PFSK-1 (cell line): ENCODE measurements at regions not wholly inside any gene's neighbourhood (a gene's known extent, or its start where the extent isn't known, plus 50 kb on each side); places are given as distances from the start of the nearest gene placed in this dataset.

Experiments used
- FOXP2 ChIP-seq: optimal IDR thresholded peaks from 2 replicates; pipeline ENCODE3; 2011; ENCODE audit warnings: borderline replicate concordance, control low read depth, inconsistent platforms; ENCODE audit not compliant: insufficient read depth; ENCODE audit errors: extremely low read length, extremely low read depth
- POLR2AphosphoS5 ChIP-seq: IDR thresholded peaks from 2 replicates; pipeline ENCODE4 v1.6.1; 2012; ENCODE audit warnings: low read depth, mild to moderate bottlenecking, control low read depth, low read length, moderate library complexity
- REST ChIP-seq, 2 experiments: IDR thresholded peaks; 2 replicates each; pipeline versions ENCODE4 v1.6.1 to v1.8.0; 2011 to 2012; ENCODE audit warnings: low read depth in 2 of 2, low read length in 2 of 2, control low read depth in 1 of 2, inconsistent platforms in 1 of 2, mild to moderate bottlenecking in 1 of 2, moderate library complexity in 1 of 2; ENCODE audit not compliant: insufficient read depth in 1 of 2
- SIN3A ChIP-seq: IDR thresholded peaks from 2 replicates; pipeline ENCODE4 v1.6.1; 2012; ENCODE audit warnings: mild to moderate bottlenecking, low read length, moderate library complexity, borderline replicate concordance; ENCODE audit not compliant: insufficient read depth
- TAF1 ChIP-seq: IDR thresholded peaks from 2 replicates; pipeline ENCODE4 v1.6.1; 2012; ENCODE audit warnings: low read length, control low read depth, borderline replicate concordance; ENCODE audit not compliant: insufficient read depth

GRCh38 chr13:106340249-106340648, 195.2 kb downstream of the EFNB2 start:
- no peak for TF ChIP-seq SIN3A
- no peak for TF ChIP-seq REST (IDR thresholded peaks at IDR 0.05; ENCODE audit: insufficient read depth in 1 of 2, low read depth in 2 of 2, low read length in 2 of 2)
- TF ChIP-seq TAF1 = no peak
- no peak for TF ChIP-seq FOXP2
- no peak for TF ChIP-seq POLR2AphosphoS5

GRCh38 chr13:106337096-106337850, 198.2 kb downstream of the EFNB2 start:
- TF ChIP-seq REST (IDR thresholded peaks at IDR 0.05; ENCODE audit: insufficient read depth in 1 of 2, low read depth in 2 of 2, low read length in 2 of 2) (no peak), TAF1 (no peak), POLR2AphosphoS5 (no peak), SIN3A (no peak), FOXP2 (no peak)

GRCh38 chr13:106336668-106337067, 198.8 kb downstream of the EFNB2 start:
- no peak for TF ChIP-seq TAF1
- no peak for TF ChIP-seq REST (IDR thresholded peaks at IDR 0.05; ENCODE audit: insufficient read depth in 1 of 2, low read depth in 2 of 2, low read length in 2 of 2)
- no peak for TF ChIP-seq FOXP2
- TF ChIP-seq POLR2AphosphoS5 = no peak
- no peak for TF ChIP-seq SIN3A

GRCh38 chr13:106332621-106333020, 202.8 kb downstream of the EFNB2 start:
- TF ChIP-seq FOXP2 (no peak), TAF1 (no peak), REST (IDR thresholded peaks at IDR 0.05; ENCODE audit: insufficient read depth in 1 of 2, low read depth in 2 of 2, low read length in 2 of 2) (no peak), POLR2AphosphoS5 (no peak), SIN3A (no peak)

GRCh38 chr13:106331116-106331515, 204.3 kb downstream of the EFNB2 start:
- no peak for TF ChIP-seq TAF1
- TF ChIP-seq FOXP2 = no peak
- no peak for TF ChIP-seq POLR2AphosphoS5
- no peak for TF ChIP-seq SIN3A
